IPS DF 6.9 (cell line): ENCODE measurements at regions not wholly inside any gene's neighbourhood (a gene's known extent, or its start where the extent isn't known, plus 50 kb on each side); places are given as distances from the start of the nearest gene placed in this dataset.
"Not testable (repeated sequence)": the region's sequence is repeated elsewhere in the genome, so short reads cannot be mapped to it uniquely, and the experiment has no call there.

Experiments used
- DNase-seq: peaks from one replicate; pipeline ENCODE4 v3.0.0-alpha.2; 2013; ENCODE audit warnings: low read depth, low spot score
- H3K27ac ChIP-seq: one replicate; pipeline ENCODE4 v1.5.1; 2013; ENCODE audit warnings: low read length, control low read depth
- H3K27me3 ChIP-seq: 2 replicates; pipeline ENCODE4 v1.6.1; 2013; ENCODE audit warnings: mild to moderate bottlenecking, low read length; ENCODE audit not compliant: control insufficient read depth, insufficient read depth
- H3K36me3 ChIP-seq: 2 replicates; pipeline ENCODE4 v1.6.1; 2013; ENCODE audit warnings: low read length; ENCODE audit not compliant: control insufficient read depth, insufficient read depth
- H3K4me1 ChIP-seq: 2 replicates; pipeline ENCODE4 v1.6.1; 2013; ENCODE audit warnings: low read length; ENCODE audit not compliant: control insufficient read depth, insufficient read depth
- H3K4me3 ChIP-seq: 2 replicates; pipeline ENCODE4 v1.5.1; 2013; ENCODE audit warnings: mild to moderate bottlenecking, low read length
- H3K9me3 ChIP-seq: 2 replicates; pipeline ENCODE4 v1.6.1; 2013; ENCODE audit warnings: low read length, inconsistent platforms; ENCODE audit not compliant: control insufficient read depth, insufficient read depth
- WGBS: extraction: QIAGEN DNeasy Blood & Tissue Kit; methylation state at CpG from one replicate; pipeline ENCODE4 v1.1.7; 2013; ENCODE audit warnings: mixed read lengths, missing lambda C conversion rate; ENCODE audit not compliant: insufficient read length, insufficient coverage; 5-methylcytosine and 5-hydroxymethylcytosine counted together

DNA sequence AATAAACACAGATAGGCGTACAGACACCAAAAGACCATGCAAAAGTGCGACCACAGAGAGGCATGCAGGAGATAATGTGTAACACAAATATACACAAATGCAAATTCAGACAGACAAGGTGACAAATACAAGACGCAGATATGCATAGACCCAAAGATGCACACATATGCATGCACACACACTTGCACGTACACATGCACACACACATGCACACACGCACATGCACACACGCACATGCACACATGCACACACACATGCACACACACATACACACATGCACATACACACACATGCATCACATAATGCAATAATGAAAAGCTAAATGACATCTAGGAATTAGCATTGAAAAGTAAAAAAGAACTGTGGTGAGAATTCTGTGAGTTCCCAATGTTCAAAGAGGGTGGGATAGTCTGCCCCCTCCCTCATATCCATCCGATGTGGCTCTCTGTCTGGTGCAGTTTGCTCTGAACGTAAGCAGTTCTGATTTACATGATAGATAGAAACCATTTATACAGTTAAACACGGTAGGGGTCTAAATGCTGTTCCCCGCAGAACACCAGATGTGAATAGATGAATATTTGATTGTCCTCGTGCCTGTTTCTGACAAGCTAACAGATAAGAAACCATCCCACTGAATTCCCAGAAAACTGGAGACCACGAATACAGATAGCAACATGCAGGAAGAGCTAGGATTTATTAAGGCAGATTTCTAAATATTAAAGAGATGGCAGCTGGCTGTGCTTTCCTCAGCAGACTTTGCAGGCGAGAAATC, 186.1 kb downstream of the TMEM114 start:
- H3K27ac ChIP-seq = no peak overlapping the region
- no peak overlapping the region for H3K4me3 ChIP-seq
- H3K36me3 ChIP-seq = no peaks in the 10 kb centered on the region
- no peaks in the 10 kb centered on the region; the same call in 1 of the 2 replicates for H3K27me3 ChIP-seq
- no peak for DNase-seq
- no CpG with 5 or more reads among the region's 13 CpGs for WGBS
- no peaks in the 10 kb centered on the region for H3K4me1 ChIP-seq
- peaks cover 1% of the 10 kb centered on the region for H3K9me3 ChIP-seq

DNA sequence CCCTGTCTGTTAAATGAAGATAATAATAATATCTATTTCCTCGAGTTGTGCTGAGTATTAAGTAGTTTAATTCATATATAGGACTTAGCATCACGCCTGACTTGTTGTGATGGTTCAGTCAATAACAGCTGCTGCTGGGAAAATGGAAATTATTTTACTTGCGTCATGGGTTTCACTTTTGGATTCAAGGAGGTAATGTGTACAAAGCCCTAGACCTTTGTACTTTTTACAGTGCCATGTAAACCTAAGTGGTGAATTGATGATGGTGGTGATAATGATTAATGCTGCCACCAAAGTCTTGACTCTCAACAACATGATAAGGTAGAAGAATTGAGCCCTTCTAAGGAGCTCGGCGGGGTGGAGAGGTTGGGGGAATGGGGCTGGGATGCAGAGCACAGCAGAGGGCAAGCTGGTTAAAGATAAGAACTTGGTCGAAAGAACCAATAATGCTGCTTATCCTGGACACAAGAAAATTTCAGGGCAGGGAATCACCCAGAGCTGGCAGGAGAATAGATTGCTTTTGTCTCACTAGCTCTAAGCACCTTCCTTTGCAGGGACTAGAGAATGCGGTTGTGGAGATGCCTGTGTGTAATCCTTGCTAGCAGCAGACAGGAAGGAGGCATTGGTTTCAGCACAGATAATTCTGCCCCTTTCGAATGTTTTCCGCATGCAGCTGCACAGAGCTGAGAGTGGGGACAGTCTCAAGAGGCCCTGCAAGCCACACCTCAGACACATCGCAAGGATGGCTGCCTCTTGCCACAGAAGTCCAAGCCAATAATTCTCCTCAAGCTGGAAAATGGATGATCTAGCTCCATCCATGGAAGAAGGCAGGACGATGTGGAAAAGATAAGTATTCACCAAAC, 187.1 kb downstream of the TMEM114 start:
- Histone ChIP-seq H3K36me3 (no peaks in the 10 kb centered on the region), H3K27me3 (no peaks in the 10 kb centered on the region; the same call in 1 of the 2 replicates), H3K9me3 (no peaks in the 10 kb centered on the region; the same call in 1 of the 2 replicates), H3K4me1 (no peaks in the 10 kb centered on the region), H3K4me3 (no peak overlapping the region), H3K27ac (no peak overlapping the region)
- WGBS = no CpG with 5 or more reads among the region's 11 CpGs
- no peak for DNase-seq

DNA sequence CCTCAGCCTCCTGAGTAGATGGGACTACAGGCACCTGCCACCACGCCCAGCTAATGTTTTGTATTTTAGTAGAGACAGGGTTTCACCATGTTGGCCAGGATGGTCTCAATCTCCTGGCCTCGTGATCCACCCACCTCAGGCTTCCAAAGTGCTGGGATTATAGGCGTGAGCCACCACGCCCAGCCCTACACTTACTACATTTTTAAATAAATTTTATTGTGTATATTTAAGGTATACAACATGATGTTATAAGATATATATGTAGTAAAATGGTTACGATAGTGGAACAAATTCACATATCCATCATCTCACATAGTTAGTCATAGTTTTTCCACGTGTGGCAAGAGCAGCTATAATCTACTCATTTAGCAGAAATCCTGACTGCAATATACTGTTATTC, 189.6 kb downstream of the TMEM114 start:
- H3K27ac ChIP-seq, H3K36me3 ChIP-seq, H3K4me3 ChIP-seq, H3K27me3 ChIP-seq, DNase-seq, H3K9me3 ChIP-seq, H3K4me1 ChIP-seq: not testable (repeated sequence)
- no CpG with 5 or more reads among the region's 6 CpGs for WGBS

DNA sequence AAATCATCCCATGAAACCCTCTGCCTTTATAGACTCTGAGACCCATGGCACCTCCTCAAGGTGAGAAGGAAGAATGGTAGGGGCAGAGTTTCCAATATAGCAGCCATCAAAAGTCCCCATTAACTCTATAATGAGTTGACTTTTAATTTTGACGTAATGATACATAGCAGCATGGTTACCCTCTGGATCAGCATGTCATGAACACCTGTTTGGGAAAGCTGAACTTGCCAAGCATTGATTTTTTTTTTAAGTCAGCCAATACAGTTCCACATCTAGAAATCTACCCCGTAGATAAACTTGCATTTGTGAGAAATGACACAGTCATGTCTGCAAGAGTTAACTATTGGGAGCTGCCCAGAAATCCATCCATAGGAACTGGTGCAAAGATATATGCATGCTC, 191.8 kb downstream of the TMEM114 start:
- no peak overlapping the region for H3K4me3 ChIP-seq
- no peak overlapping the region for H3K27ac ChIP-seq
- WGBS = no CpG with 5 or more reads among the region's 2 CpGs
- H3K9me3 ChIP-seq = no peaks in the 10 kb centered on the region
- no peak for DNase-seq
- H3K4me1 ChIP-seq = no peaks in the 10 kb centered on the region
- H3K36me3 ChIP-seq = no peaks in the 10 kb centered on the region
- H3K27me3 ChIP-seq = no peaks in the 10 kb centered on the region

DNA sequence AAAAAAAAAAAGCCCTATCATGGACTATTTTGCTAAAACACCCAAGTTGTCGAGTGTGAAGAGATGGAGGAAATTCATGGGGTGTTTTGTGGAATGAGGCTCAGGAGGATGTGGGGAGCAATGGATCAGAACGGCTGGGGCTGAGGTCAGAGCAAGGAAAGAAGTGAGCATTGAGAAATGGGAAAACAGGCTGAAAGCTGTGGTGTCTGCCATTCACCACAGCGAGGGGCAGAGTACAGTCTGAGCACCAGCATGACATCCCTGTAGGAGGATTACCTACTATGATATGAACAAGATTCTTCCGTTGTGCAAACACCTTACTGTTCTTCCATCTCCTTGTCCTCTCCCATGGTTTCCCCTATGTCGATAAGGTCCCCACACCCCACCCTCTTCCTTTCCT, 193.1 kb downstream of the TMEM114 start:
- Histone ChIP-seq H3K36me3 (no peaks in the 10 kb centered on the region), H3K27ac (no peak overlapping the region), H3K9me3 (no peaks in the 10 kb centered on the region), H3K27me3 (no peaks in the 10 kb centered on the region), H3K4me1 (no peaks in the 10 kb centered on the region), H3K4me3 (no peak overlapping the region)
- WGBS = no CpG with 5 or more reads among the region's 5 CpGs
- no peak for DNase-seq

DNA sequence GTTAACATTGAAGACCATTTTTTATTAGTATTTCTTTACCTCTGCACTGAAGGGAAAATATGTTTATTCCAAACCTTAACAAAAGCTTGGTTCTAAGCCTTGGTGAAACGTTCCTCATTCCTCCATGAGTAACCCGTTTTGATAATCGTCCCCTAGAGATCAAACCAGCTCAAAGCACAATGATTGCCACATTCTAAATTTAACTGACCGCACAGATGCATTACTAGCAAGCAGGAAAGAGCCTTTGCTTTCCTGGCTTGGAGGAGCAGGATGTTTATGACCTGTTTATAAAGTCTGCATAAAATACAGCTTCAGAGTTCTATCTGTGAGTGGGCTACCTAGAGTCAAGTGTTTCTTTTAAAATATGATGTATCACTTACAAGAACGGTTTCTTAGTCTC, 193.8 kb downstream of the TMEM114 start:
- no peak overlapping the region for H3K4me3 ChIP-seq
- no peaks in the 10 kb centered on the region for H3K27me3 ChIP-seq
- H3K27ac ChIP-seq = no peak overlapping the region
- no CpG with 5 or more reads among the region's 5 CpGs for WGBS
- no peak for DNase-seq
- H3K36me3 ChIP-seq = no peaks in the 10 kb centered on the region
- no peaks in the 10 kb centered on the region for H3K9me3 ChIP-seq
- H3K4me1 ChIP-seq = no peaks in the 10 kb centered on the region

DNA sequence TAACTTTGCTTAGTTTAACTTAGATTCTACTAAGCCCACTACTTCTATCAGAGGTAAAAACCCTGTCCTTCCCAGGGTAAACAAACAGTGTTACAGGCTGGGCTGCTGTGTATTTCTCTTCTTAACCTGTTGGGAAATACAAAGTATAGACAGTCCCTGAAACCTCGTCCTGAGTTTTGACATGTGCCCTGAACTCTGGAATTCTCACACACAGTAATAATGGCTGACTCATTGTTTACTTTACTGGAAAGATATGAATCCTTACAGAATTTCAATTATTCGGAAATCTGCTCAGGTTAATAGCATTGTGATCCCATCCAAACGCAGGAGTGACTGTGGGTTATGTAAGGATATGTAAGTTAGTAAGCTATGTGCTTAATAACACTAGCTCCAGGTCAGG, 199.1 kb downstream of the TMEM114 start:
- H3K4me3 ChIP-seq = no peak overlapping the region
- H3K9me3 ChIP-seq = no peaks in the 10 kb centered on the region
- H3K4me1 ChIP-seq = no peaks in the 10 kb centered on the region
- no CpG with 5 or more reads among the region's 3 CpGs for WGBS
- DNase-seq = no peak
- H3K36me3 ChIP-seq = no peaks in the 10 kb centered on the region
- H3K27ac ChIP-seq = no peak overlapping the region
- no peaks in the 10 kb centered on the region for H3K27me3 ChIP-seq

DNA sequence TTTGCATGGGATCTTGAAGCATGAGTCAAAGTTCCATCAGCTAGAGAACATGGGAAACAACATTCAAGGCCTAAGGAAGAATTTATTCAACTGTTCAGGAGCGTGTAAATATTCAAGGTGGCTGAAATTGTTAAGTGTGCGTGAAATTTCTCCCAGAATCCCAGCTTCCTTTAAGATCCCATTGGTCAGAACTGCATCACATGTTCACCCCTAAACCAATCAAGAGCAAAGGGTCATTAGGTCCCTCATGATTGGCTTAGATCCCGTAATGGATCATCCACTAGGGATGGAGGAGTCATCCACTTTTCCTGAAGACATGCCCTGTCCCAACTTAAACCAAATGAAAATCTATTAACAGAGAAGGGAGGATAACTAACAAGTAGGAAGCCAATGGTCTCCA, 201.6 kb downstream of the TMEM114 start:
- Histone ChIP-seq H3K9me3 (no peaks in the 10 kb centered on the region; the same call in 1 of the 2 replicates), H3K36me3 (no peaks in the 10 kb centered on the region), H3K27me3 (no peaks in the 10 kb centered on the region), H3K27ac (no peak overlapping the region), H3K4me1 (no peaks in the 10 kb centered on the region), H3K4me3 (no peak overlapping the region)
- DNase-seq = no peak
- no CpG with 5 or more reads among the region's 3 CpGs for WGBS

DNA sequence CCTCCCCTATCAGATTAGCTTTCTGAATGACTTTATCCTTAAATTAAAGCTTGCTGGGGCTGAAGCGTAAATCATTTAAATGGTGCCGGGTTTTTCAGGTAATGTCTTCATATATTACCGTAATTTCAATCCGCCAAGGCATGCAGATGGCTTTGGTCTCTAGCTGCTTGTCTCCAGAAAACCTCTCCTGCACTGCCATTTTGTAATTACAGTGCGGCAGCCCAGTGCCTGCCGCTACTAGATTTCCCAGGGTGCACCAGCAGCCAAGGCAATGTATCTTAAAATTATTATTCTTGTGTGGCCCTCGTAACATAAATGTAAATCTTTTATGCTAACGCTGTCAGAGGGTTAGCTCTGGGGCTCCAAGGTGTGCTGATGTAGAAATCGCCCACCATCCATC, 208.5 kb downstream of the TMEM114 start:
- no peak overlapping the region for H3K27ac ChIP-seq
- no peaks in the 10 kb centered on the region; the same call in 1 of the 2 replicates for H3K4me1 ChIP-seq
- H3K4me3 ChIP-seq = no peak overlapping the region
- H3K9me3 ChIP-seq = no peaks in the 10 kb centered on the region; the same call in none of the 2 replicates
- DNase-seq = no peak
- no peaks in the 10 kb centered on the region for H3K36me3 ChIP-seq
- no CpG with 5 or more reads among the region's 9 CpGs for WGBS
- H3K27me3 ChIP-seq = no peaks in the 10 kb centered on the region

DNA sequence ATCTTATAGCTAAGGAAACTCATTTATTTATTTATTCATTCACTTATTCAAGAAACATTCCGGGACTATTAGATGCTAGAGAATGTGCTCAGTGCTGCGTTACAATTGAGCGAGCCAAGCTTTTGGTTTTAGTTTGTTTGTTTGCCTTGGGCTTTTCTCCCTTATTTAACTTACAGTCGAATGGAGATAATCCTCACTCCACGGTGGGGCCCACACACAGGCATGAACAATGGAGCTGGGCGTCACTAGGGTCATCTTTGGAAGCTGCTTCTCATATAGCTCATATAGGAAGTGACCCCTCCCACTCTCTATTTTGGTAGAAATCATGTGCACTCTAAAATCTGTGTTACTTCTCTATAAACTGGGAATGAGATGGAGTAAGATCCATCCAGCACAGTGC, 210.0 kb downstream of the TMEM114 start:
- Histone ChIP-seq H3K4me1 (no peaks in the 10 kb centered on the region; the same call in 1 of the 2 replicates), H3K27me3 (no peaks in the 10 kb centered on the region), H3K36me3 (no peaks in the 10 kb centered on the region), H3K27ac (no peak overlapping the region), H3K9me3 (no peaks in the 10 kb centered on the region; the same call in none of the 2 replicates), H3K4me3 (no peak overlapping the region)
- no peak for DNase-seq
- WGBS = no CpG with 5 or more reads among the region's 6 CpGs
